T47D (cell line): ENCODE measurements at regions not wholly inside any gene's neighbourhood (a gene's known extent, or its start where the extent isn't known, plus 50 kb on each side); places are given as distances from the start of the nearest gene placed in this dataset.
A peak's percentile ranks its signal among the peaks of the same experiment; 100 is the strongest.

Source experiments
- DNase-seq, 2 experiments: peaks; one replicate each; pipeline versions ENCODE4 v3.0.0 to v3.0.0-alpha.2; 2011 to 2012; ENCODE audit warnings: low read depth in 1 of 2, low spot score in 1 of 2
- JUND ChIP-seq: IDR thresholded peaks from 2 replicates; pipeline ENCODE4 v1.6.1; 2012; ENCODE audit warnings: low read depth
- in situ Hi-C: cut with HindIII; loops from 2 replicates; pipeline ENCODE4 v1.10.0; 2016; ENCODE audit warnings: low sequenced_read_pairs, low pct_unique_long_range_greater_than_20kb

DNA sequence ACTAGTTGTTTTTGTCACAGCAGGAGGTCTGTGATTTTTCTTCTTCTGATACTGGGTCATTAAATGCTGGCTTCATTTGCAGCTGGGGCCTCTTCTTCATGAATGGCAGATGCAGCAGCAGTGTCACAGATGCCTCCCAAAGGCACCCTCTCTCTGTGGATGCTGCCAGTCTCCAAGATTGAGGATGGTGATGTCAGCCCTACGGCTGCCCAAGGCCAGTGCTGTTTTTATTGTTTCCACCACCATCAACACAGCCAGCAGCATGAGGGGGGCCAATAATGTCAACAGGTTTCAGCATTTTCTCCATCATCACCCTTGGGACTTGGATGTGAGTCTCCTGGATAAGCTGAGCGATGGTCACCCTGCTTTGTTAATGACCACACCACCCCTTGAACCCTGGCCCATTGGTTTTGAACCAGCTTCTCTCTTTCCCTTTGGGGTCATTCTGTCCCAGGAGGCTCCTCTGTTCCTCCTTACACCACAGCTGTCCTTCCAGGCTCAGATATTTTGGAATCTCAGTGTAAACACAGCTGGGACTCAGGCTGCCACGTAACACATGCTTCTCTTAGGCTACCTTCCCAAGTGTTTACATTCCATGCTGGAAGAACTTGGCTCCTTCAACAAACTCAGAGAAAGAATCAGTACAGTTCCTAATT lies 151.7 kb upstream of the DDHD1 start:
- peak in 1 of 2 experiments; percentile 54 for DNase-seq
- TF ChIP-seq JUND = no peak
- in situ Hi-C loops = no loop called here

DNA sequence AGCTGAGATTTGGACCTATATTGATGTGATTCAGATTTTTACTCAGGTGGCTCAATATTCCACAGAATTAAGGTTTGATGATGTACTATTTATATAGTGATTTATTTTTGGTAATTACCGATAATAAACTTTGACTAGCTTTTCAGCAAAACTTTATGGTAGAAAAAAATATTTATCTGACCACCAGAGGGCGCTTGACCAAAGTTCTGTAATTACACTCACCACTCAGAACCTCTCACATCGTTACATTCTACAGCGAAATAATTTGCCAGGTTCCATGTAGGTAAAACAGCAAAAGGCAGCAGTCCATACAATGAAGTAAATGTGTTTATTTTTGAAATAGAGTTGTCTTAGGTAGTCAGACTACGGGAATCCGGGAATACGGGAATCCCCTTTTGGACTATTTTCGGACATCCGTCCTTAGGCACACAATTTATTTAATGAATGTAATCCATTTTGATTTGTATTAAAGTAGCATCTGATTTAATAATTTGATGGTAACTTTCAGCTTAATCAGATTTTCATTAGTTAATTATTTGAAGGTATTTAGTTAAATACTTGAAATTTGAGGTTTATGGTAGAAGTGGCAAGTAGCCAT lies 143.0 kb upstream of the DDHD1 start:
- DNase-seq = peak; percentile 24 to 65
- in situ Hi-C loops = no loop called here
- TF ChIP-seq JUND = no peak

DNA sequence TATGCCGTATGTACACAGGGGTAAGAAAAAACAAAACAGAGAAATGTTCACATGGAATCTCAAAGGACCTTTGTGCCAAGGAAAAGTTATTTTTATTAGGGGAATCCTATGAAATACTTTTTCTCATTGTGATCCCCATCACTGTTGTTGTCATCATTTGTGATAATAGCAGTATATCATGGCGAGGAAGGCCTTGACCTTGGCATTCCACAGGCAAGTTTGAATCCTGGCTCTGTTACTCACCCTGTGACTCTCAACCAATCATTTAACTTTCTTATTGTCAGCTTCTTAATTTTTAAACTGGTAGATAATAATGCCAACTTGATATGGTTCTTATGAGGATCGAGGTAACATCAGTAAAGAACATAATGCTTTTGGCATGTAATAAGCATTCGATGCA lies 142.2 kb upstream of the DDHD1 start:
- no peak for TF ChIP-seq JUND
- DNase-seq = no peak
- in situ Hi-C loops = no loop called here

GRCh38 chr14:53286301-53286700 lies 133.2 kb upstream of the DDHD1 start:
- no peak for DNase-seq
- in situ Hi-C loops = no loop called here
- TF ChIP-seq JUND = no peak

- DNase-seq = peak in 1 of 2 experiments; percentile 59
- in situ Hi-C loops = no loop called here
- TF ChIP-seq JUND = no peak
Measured at GRCh38 chr14:53285821-53286220, 132.7 kb upstream of the DDHD1 start.

GRCh38 chr14:53285064-53285463 lies 131.9 kb upstream of the DDHD1 start:
- TF ChIP-seq JUND = no peak
- DNase-seq = no peak
- in situ Hi-C loops = no loop called here

DNA sequence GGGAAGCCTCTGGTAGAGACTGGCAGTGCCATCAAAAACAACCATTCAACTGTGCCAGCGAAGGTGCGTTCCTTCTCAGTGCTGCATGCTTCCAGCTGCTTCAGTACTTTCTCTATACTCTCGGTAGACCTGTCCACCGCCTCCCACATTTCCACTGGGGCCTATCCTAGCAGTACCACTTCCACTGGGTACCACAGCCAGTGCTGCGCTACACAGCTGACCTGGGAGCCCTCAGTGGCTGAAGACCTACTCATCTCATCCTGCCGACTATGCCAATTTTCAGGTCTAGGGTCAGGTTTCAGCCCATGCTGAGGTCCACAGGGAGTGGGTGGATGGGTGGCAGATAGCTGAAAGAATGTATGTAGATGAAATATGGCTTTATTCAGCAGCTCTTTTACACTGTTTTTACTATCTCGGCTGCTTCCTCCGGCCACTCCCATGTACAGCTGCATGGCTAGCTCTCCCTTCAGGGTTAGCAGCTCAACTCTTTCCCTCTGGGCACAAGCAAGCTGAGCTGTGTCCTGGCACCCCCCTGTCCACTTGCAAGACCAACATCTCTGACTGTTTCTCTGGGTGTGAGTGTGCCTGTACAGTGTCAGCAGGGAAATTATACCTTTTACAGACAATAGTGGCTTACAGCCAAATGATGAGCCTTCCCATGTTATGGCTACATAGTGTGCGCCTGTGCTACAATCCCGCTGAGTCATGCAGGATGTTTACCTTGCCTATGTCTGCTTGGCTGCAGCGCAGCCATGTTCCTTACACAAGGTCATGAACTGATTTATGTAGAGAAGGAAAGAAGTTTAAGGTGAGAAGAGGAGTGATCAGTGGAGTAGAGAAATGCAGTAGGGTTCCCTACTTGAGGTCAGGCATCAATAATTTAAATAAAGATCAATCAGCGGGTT lies 125.7 kb upstream of the DDHD1 start:
- in situ Hi-C loops = no loop called here
- peak in 1 of 2 experiments; percentile 45 for DNase-seq
- TF ChIP-seq JUND = no peak

GRCh38 chr14:53273671-53274072 lies 120.5 kb upstream of the DDHD1 start:
- in situ Hi-C loops = no loop called here
- TF ChIP-seq JUND = no peak
- peak in 1 of 2 experiments; percentile 35 for DNase-seq

DNA sequence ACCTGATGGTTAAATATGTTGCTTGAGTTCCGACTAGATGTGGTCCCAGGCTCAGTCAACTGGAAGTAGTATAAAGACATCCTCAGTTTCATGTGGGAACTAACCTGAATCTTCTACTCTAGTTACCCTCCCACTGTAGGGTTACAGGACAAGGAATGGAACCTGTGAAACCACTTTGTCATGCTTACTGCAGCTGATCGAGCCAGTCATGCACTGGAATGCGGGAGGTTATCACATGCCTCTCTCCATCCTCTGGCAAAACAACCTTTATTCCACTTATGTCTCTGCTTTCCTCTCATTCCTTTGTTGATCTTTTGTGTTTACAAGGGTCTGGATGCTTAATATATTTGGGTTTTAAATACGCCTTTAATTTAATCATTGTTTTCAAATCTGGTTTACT lies 111.9 kb upstream of the DDHD1 start:
- no peak for TF ChIP-seq JUND
- no peak for DNase-seq
- in situ Hi-C loops = no loop called here

GRCh38 chr14:53260928-53261327 lies 107.8 kb upstream of the DDHD1 start:
- in situ Hi-C loops = no loop called here
- no peak for TF ChIP-seq JUND
- no peak for DNase-seq

DNA sequence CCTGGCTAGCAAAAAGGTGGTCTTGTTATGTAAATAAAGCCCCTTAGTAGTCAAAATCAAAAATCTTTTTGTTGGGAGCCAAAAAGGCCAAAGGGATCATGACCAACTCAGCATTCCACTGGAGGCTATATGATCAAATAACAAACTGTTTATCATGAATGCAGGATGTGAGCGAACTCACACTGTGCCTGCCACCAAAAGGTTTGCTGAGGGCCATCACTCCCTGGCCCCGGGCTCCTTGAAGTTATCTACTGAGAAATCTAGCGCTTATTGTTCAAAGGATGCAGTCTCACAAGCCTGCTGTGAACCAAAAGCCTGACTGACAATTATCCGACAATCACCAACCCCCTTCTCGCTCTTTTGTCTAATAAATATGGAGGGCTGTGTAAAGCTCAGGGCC lies 107.2 kb upstream of the DDHD1 start:
- TF ChIP-seq JUND = no peak
- DNase-seq = no peak
- in situ Hi-C loops = no loop called here

- no peak for DNase-seq
- TF ChIP-seq JUND = no peak
- in situ Hi-C loops = no loop called here
Measured at GRCh38 chr14:53252141-53252540, 99.0 kb upstream of the DDHD1 start.

DNA sequence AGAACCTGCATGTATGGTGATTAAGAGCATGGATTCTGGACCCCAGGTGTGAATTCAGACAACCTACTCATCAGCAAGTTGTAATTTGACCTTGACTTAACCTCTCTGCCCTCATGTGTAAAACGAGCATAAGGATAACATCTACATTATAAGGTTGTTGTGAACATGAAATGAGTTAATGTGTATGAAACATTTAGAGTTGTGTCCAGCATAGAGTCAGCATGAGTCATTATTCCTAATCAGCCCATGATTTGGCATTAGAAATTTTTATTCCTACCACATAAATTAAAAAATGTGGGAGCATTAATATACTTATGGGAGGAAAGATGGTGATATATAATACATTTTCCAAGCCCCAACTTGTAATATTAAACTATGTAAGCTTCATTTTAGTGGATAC lies 95.9 kb upstream of the DDHD1 start:
- TF ChIP-seq JUND = no peak
- in situ Hi-C loops = no loop called here

More for the DNA sequence above, 95.9 kb upstream of the DDHD1 start:
- no peak for DNase-seq
